Liver (tissue), 7 donors: ENCODE measurements at regions not wholly inside any gene's neighbourhood (a gene's known extent, or its start where the extent isn't known, plus 50 kb on each side); places are given as distances from the start of the nearest gene placed in this dataset.

ENCODE experiments used
- DNase-seq: peaks from one replicate; pipeline ENCODE4 v3.0.0-alpha.2; 2017; ENCODE audit warnings: low spot score
- H3K27ac ChIP-seq, 2 donors: one replicate each; pipeline ENCODE4 v1.7.0; 2013; ENCODE audit warnings: inconsistent platforms in 2 of 2, low read length in 2 of 2, control low read depth in 1 of 2, low read depth in 1 of 2, mild to moderate bottlenecking in 1 of 2
- H3K27me3 ChIP-seq, 4 donors: one replicate each; pipeline versions ENCODE4 v1.6.1 to v1.7.0; 2013; ENCODE audit warnings: low read length in 3 of 4, inconsistent platforms in 1 of 4, mild to moderate bottlenecking in 1 of 4, moderate library complexity in 1 of 4; ENCODE audit not compliant: control insufficient read depth in 4 of 4, insufficient read depth in 4 of 4
- H3K36me3 ChIP-seq, 4 donors: one replicate each; pipeline versions ENCODE4 v1.6.1 to v1.7.0; 2013; ENCODE audit warnings: low read length in 3 of 4, mild to moderate bottlenecking in 3 of 4, low read depth in 1 of 4, moderate library complexity in 1 of 4; ENCODE audit not compliant: control insufficient read depth in 4 of 4, insufficient read depth in 3 of 4
- H3K4me1 ChIP-seq, 4 donors: one replicate each; pipeline versions ENCODE4 v1.6.1 to v1.7.0; 2013; ENCODE audit warnings: low read length in 3 of 4, mild to moderate bottlenecking in 3 of 4, moderate library complexity in 1 of 4; ENCODE audit not compliant: control insufficient read depth in 4 of 4, insufficient read depth in 4 of 4
- H3K4me3 ChIP-seq, 3 donors: one replicate each; pipeline versions ENCODE4 v1.6.1 to v1.7.0; 2013; ENCODE audit warnings: low read length in 3 of 3, control low read depth in 1 of 3, low read depth in 1 of 3, mild to moderate bottlenecking in 1 of 3
- H3K9ac ChIP-seq, 2 donors: one replicate each; pipeline ENCODE4 v1.7.0; 2013; ENCODE audit warnings: low read length in 2 of 2, mild to moderate bottlenecking in 2 of 2, moderate library complexity in 2 of 2, control low read depth in 1 of 2, low read depth in 1 of 2
- H3K9me3 ChIP-seq, 4 donors: one replicate each; pipeline versions ENCODE4 v1.6.1 to v1.7.0; 2013; ENCODE audit warnings: low read length in 3 of 4; ENCODE audit not compliant: control insufficient read depth in 4 of 4
- ATF3 ChIP-seq: IDR thresholded peaks from 2 replicates; pipeline ENCODE4 v1.6.1; 2016; ENCODE audit warnings: antibody characterized with exemption
- FOXA1 ChIP-seq: IDR thresholded peaks from 2 replicates; pipeline ENCODE4 v1.6.1; 2016; ENCODE audit warnings: antibody characterized with exemption
- GABPA ChIP-seq, 2 donors: IDR thresholded peaks in 1 of 2; conservative IDR thresholded peaks in 1 of 2; 2 replicates each; pipeline ENCODE4 v1.6.1; 2016; ENCODE audit warnings: antibody characterized with exemption in 2 of 2, mild to moderate bottlenecking in 1 of 2, moderate library complexity in 1 of 2
- HNF4A ChIP-seq, 2 donors: conservative IDR thresholded peaks; 2 replicates each; pipeline ENCODE4 v1.6.1; 2016; ENCODE audit warnings: antibody characterized with exemption in 2 of 2, mild to moderate bottlenecking in 2 of 2
- HNF4G ChIP-seq: IDR thresholded peaks from 2 replicates; pipeline ENCODE4 v1.6.1; 2016; ENCODE audit warnings: antibody characterized with exemption
- JUND ChIP-seq, 2 donors: IDR thresholded peaks; 2 replicates each; pipeline ENCODE4 v1.6.1; 2016; ENCODE audit warnings: antibody characterized with exemption in 2 of 2
- MAX ChIP-seq: IDR thresholded peaks from 2 replicates; pipeline ENCODE4 v1.6.1; 2016; ENCODE audit warnings: antibody characterized with exemption
- RAD21 ChIP-seq, 2 donors: IDR thresholded peaks; 2 replicates each; pipeline ENCODE4 v1.6.1; 2016; ENCODE audit warnings: antibody characterized with exemption in 2 of 2, mild to moderate bottlenecking in 2 of 2
- REST ChIP-seq: IDR thresholded peaks from 2 replicates; pipeline ENCODE4 v1.6.1; 2016; ENCODE audit warnings: antibody characterized with exemption, mild to moderate bottlenecking
- SP1 ChIP-seq: IDR thresholded peaks from 2 replicates; pipeline ENCODE4 v1.6.1; 2018; ENCODE audit warnings: antibody characterized with exemption, mild to moderate bottlenecking
- WGBS: extraction: QIAGEN DNeasy Blood & Tissue Kit; methylation state at CpG from one replicate; pipeline ENCODE4 v1.1.7; 2013; 5-methylcytosine and 5-hydroxymethylcytosine counted together
- donor health status: healthy.
- donor health status: healthy.
- donor health status: healthy.
- donor health status: healthy.

- TF ChIP-seq REST (no peak), JUND (IDR thresholded peaks at IDR 0.05) (no peak), HNF4A (conservative IDR thresholded peaks at IDR 0.05) (no peak), FOXA1 (no peak)
Measured at GRCh38 chr7:84722734-84723133, 464.1 kb downstream of the SEMA3D start (continued).

- no peak for DNase-seq
- Histone ChIP-seq H3K4me3 (no peak overlapping the region), H3K27ac (no peak overlapping the region), H3K27me3 (peaks cover 0 to 3% (median 0%) of the 10 kb centered on the region in 4 donors), H3K9me3 (no peaks in the 10 kb centered on the region), H3K36me3 (no peaks in the 10 kb centered on the region), H3K9ac (no peak overlapping the region), H3K4me1 (no peaks in the 10 kb centered on the region)
- no peak for TF ChIP-seq HNF4G
- no peak for TF ChIP-seq SP1
- no peak for TF ChIP-seq HNF4A (conservative IDR thresholded peaks at IDR 0.05)
- 75% methylated on average over 3 of the region's 3 CpGs for WGBS
Measured at GRCh38 chr7:84722086-84722485, 464.8 kb downstream of the SEMA3D start.

- H3K27me3 ChIP-seq, result peaks cover 0 to 3% (median 0%) of the 10 kb centered on the region in 4 donors
- no peaks in the 10 kb centered on the region for H3K9me3 ChIP-seq
- H3K4me3 ChIP-seq, result no peak overlapping the region
Measured at GRCh38 chr7:84720456-84721097, 466.3 kb downstream of the SEMA3D start.

GRCh38 chr7:84714765-84715164, 472.1 kb downstream of the SEMA3D start:
- Histone ChIP-seq H3K9me3 (no peaks in the 10 kb centered on the region), H3K4me1 (no peaks in the 10 kb centered on the region), H3K4me3 (no peak overlapping the region), H3K9ac (no peak overlapping the region), H3K36me3 (no peaks in the 10 kb centered on the region), H3K27me3 (peaks cover 0 to 3% (median 0%) of the 10 kb centered on the region in 4 donors), H3K27ac (no peak overlapping the region)
- TF ChIP-seq JUND (IDR thresholded peaks at IDR 0.05) (no peak), GABPA (IDR thresholded peaks at IDR 0.05 in 1 of 2, conservative IDR thresholded peaks at IDR 0.05 in 1 of 2) (no peak), MAX (no peak), ATF3 (no peak), RAD21 (IDR thresholded peaks at IDR 0.05) (no peak)
- 33% methylated on average over 4 of the region's 4 CpGs for WGBS
- DNase-seq, result no peak

More at GRCh38 chr7:84720456-84721097, 466.3 kb downstream of the SEMA3D start:
- no peak overlapping the region for H3K27ac ChIP-seq
- no peaks in the 10 kb centered on the region for H3K4me1 ChIP-seq
- TF ChIP-seq JUND (IDR thresholded peaks at IDR 0.05) (no peak), MAX (no peak), ATF3 (no peak)
- DNase-seq, result no peak
- no peak overlapping the region for H3K9ac ChIP-seq
- no peaks in the 10 kb centered on the region for H3K36me3 ChIP-seq
